MCF 10A (cell line): ENCODE measurements at regions not wholly inside any gene's neighbourhood (a gene's known extent, or its start where the extent isn't known, plus 50 kb on each side); places are given as distances from the start of the nearest gene placed in this dataset.

Source experiments
- BruUV-seq: library from RNA; stranded (reverse); fragments of 400-500 nt; replicated peaks from 2 replicates; lab custom pipeline; 2021; lab: Mats Ljungman, UMichigan
- CTCF ChIA-PET: fragments of 300-600 bp; sonication (Branson Sonifier 250); formaldehyde crosslinking; extraction: SDS; loops from one replicate; lab custom pipeline; 2021; ENCODE audit warnings: antibody characterized with exemption, inconsistent platforms; lab: Yijun Ruan, JAX
- POLR2A ChIA-PET: fragments of 300-600, 350-650 bp; sonication (Branson Sonifier 250); formaldehyde crosslinking; extraction: SDS; loops from one replicate; lab custom pipeline; 2020; ENCODE audit warnings: antibody characterized with exemption, inconsistent platforms; lab: Yijun Ruan, JAX
- DNase-seq: peaks from one replicate; pipeline ENCODE4 v3.0.0-alpha.2; 2018; ENCODE audit not compliant: unreplicated experiment
- H3K27ac Mint-ChIP-seq: one replicate; pipeline ENCODE4 v1.8.0; 2022; ENCODE audit warnings: mild to moderate bottlenecking, low read depth, mixed read lengths; ENCODE audit not compliant: unreplicated experiment
- H3K27me3 Mint-ChIP-seq: one replicate; pipeline ENCODE4 v1.8.0; 2022; ENCODE audit warnings: mixed read lengths; ENCODE audit not compliant: insufficient read depth, unreplicated experiment
- H3K36me3 Mint-ChIP-seq: one replicate; pipeline ENCODE4 v1.8.0; 2022; ENCODE audit warnings: mild to moderate bottlenecking, moderate library complexity, mixed read lengths; ENCODE audit not compliant: insufficient read depth, unreplicated experiment
- H3K4me1 Mint-ChIP-seq: one replicate; pipeline ENCODE4 v1.8.0; 2022; ENCODE audit warnings: mixed read lengths; ENCODE audit not compliant: insufficient read depth, unreplicated experiment
- H3K4me3 Mint-ChIP-seq: one replicate; pipeline ENCODE4 v1.8.0; 2022; ENCODE audit warnings: mild to moderate bottlenecking, moderate library complexity, mixed read lengths; ENCODE audit not compliant: unreplicated experiment
- H3K9me3 Mint-ChIP-seq: one replicate; pipeline ENCODE4 v1.8.0; 2022; ENCODE audit warnings: mixed read lengths; ENCODE audit not compliant: unreplicated experiment
- intact Hi-C: fragments of 100-400 bp; cut with micrococcal nuclease; formaldehyde crosslinking; loops from 2 replicates; pipeline ENCODE4 v1.14.1; 2022
- TF ChIP-seq, protein P1 (sequence below): fragments of 200-600 bp; IDR thresholded peaks from one replicate; pipeline ENCODE4 v1.8.0; 2022; ENCODE audit warnings: antibody characterized with exemption, mild to moderate bottlenecking; ENCODE audit not compliant: unreplicated experiment

DNA sequence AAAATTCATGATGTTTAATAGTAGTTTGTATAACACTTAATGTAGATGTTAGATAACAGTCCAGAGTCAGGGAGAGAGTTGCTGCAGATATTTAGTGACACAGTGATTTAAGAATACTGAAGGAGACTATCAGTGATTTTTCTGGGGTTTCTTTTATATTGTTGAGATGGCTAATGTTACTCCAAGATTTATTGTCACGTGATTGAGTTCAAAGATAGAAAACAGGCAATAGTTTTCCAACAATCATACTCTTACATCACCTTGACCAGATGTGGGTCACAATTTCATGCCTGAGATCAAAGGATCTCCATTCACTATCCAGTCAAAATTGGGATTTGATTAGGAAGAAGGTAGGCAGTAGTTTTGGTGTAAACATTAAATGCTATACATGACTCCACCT lies 580.0 kb upstream of the ARRDC3 start:
- Mint-ChIP-seq H3K27me3 (peaks cover 18% of the 10 kb centered on the region), H3K4me1 (no peaks in the 10 kb centered on the region), H3K4me3 (no peak overlapping the region), H3K9me3 (no peaks in the 10 kb centered on the region), H3K36me3 (no peaks in the 10 kb centered on the region), H3K27ac (no peak overlapping the region)
- POLR2A ChIA-PET: no interaction called here
- CTCF ChIA-PET: no interaction called here
- intact Hi-C loops: no loop called here
- DNase-seq: no peak
- BruUV-seq: no TSS peak
- TF ChIP-seq, protein P1, sequence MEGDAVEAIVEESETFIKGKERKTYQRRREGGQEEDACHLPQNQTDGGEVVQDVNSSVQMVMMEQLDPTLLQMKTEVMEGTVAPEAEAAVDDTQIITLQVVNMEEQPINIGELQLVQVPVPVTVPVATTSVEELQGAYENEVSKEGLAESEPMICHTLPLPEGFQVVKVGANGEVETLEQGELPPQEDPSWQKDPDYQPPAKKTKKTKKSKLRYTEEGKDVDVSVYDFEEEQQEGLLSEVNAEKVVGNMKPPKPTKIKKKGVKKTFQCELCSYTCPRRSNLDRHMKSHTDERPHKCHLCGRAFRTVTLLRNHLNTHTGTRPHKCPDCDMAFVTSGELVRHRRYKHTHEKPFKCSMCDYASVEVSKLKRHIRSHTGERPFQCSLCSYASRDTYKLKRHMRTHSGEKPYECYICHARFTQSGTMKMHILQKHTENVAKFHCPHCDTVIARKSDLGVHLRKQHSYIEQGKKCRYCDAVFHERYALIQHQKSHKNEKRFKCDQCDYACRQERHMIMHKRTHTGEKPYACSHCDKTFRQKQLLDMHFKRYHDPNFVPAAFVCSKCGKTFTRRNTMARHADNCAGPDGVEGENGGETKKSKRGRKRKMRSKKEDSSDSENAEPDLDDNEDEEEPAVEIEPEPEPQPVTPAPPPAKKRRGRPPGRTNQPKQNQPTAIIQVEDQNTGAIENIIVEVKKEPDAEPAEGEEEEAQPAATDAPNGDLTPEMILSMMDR: no peak

DNA sequence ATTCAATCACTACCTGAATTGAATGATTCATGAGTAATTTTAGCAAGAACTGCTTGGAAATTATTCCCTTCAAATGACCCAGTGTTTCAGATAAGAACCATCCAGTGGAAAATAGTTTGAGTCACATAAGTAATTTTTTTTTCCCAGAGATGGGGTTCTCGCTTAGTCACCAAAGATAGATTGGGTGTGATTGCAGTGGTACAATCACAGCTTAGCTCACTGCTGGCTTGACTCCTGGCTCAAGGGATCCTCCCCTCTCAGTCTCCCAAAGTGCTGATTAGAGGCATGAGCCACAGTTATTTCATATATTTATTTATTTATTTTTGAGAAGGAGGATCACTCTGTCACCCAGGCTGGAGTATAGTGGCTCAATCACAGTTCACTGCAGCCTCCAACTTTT lies 574.5 kb upstream of the ARRDC3 start:
- no peak for DNase-seq
- intact Hi-C loops: no loop called here
- no peaks in the 10 kb centered on the region for H3K4me1 Mint-ChIP-seq
- no TSS peak for BruUV-seq
- no peak overlapping the region for H3K4me3 Mint-ChIP-seq
- H3K9me3 Mint-ChIP-seq: no peaks in the 10 kb centered on the region
- CTCF ChIA-PET: no interaction called here
- peaks cover 27% of the 10 kb centered on the region for H3K27me3 Mint-ChIP-seq
- TF ChIP-seq, protein P1: no peak
- no peaks in the 10 kb centered on the region for H3K36me3 Mint-ChIP-seq
- POLR2A ChIA-PET: no interaction called here
- H3K27ac Mint-ChIP-seq: no peak overlapping the region

GRCh38 chr5:91956738-91957137 lies 573.6 kb upstream of the ARRDC3 start:
- no peak for DNase-seq
- Mint-ChIP-seq H3K27me3 (peaks cover 29% of the 10 kb centered on the region), H3K27ac (no peak overlapping the region), H3K9me3 (no peaks in the 10 kb centered on the region), H3K4me3 (no peak overlapping the region), H3K4me1 (no peaks in the 10 kb centered on the region), H3K36me3 (no peaks in the 10 kb centered on the region)
- intact Hi-C loops: no loop called here
- POLR2A ChIA-PET: no interaction called here
- CTCF ChIA-PET: interaction anchor here (0.6 kb wide), 1 partner anchor 27 kb away, joined by 4 read pairs; no protein-coding TSS in a partner anchor
- TF ChIP-seq, protein P1: no peak
- BruUV-seq: no TSS peak

DNA sequence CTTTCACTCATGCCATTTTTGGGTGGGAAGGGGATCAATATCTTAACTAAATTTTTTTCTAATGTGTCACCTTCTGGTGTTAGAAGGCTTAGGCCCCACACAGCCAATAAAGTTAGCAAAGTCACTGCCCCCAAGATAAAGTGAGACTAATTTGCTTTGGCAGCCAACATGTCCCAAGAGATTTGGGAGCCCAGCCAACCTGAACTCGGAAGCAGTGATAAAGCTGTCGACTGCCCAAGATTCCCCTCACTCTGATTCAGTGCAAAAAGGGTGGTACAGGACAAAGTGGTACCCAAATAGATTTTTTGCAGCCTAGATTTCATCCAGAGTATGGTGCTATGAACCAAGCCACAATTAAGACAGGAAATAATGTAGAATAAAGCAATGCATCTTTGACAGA lies 572.5 kb upstream of the ARRDC3 start:
- no peak for DNase-seq
- BruUV-seq: no TSS peak
- ChIA-PET CTCF (no interaction called here), POLR2A (no interaction called here)
- no peaks in the 10 kb centered on the region for H3K36me3 Mint-ChIP-seq
- H3K27ac Mint-ChIP-seq: no peak overlapping the region
- peaks cover 32% of the 10 kb centered on the region for H3K27me3 Mint-ChIP-seq
- H3K4me3 Mint-ChIP-seq: no peak overlapping the region
- TF ChIP-seq, protein P1: no peak
- H3K9me3 Mint-ChIP-seq: no peaks in the 10 kb centered on the region
- no peaks in the 10 kb centered on the region for H3K4me1 Mint-ChIP-seq
- intact Hi-C loops: no loop called here
